Astrocyte (in vitro differentiated cells and primary cell): ENCODE measurements at regions not wholly inside any gene's neighbourhood (a gene's known extent, or its start where the extent isn't known, plus 50 kb on each side); places are given as distances from the start of the nearest gene placed in this dataset.

ENCODE experiments used
- DNase-seq: peaks from one replicate; pipeline ENCODE4 v3.0.0-alpha.2; 2010; ENCODE audit warnings: low read depth
- FAIRE-seq: peaks from 2 replicates; lab custom pipeline; 2011; peaks lifted over from hg19 to GRCh38; lab: Jason Lieb, UNC
- H2AFZ ChIP-seq: 2 replicates; pipeline ENCODE4 v1.6.0; 2012; ENCODE audit warnings: low read depth, low read length, inconsistent platforms
- H3K27ac ChIP-seq: 2 replicates; pipeline ENCODE4 v1.5.1; 2011; ENCODE audit warnings: low read depth, low read length, inconsistent platforms
- H3K27me3 ChIP-seq: 2 replicates; pipeline ENCODE4 v1.6.0; 2011; ENCODE audit warnings: low read length, inconsistent platforms; ENCODE audit not compliant: insufficient read depth
- H3K36me3 ChIP-seq: 2 replicates; pipeline ENCODE4 v1.5.1; 2011; ENCODE audit warnings: low read length, inconsistent platforms; ENCODE audit not compliant: insufficient read depth
- H3K4me1 ChIP-seq: 2 replicates; pipeline ENCODE4 v1.5.1; 2011; ENCODE audit warnings: low read length, inconsistent platforms; ENCODE audit not compliant: insufficient read depth
- H3K4me2 ChIP-seq: 2 replicates; pipeline ENCODE4 v1.6.0; 2012; ENCODE audit warnings: low read length, inconsistent platforms
- H3K4me3 ChIP-seq: 2 replicates; pipeline ENCODE4 v1.5.1; 2011; ENCODE audit warnings: low read depth, mild to moderate bottlenecking, low read length, inconsistent platforms; ENCODE audit not compliant: insufficient read depth
- H3K79me2 ChIP-seq: 2 replicates; pipeline ENCODE4 v1.6.0; 2012; ENCODE audit warnings: mild to moderate bottlenecking, low read length, inconsistent platforms; ENCODE audit not compliant: insufficient read depth
- H3K9ac ChIP-seq: 2 replicates; pipeline ENCODE4 v1.6.0; 2012; ENCODE audit warnings: mild to moderate bottlenecking, low read length, inconsistent platforms
- H3K9me3 ChIP-seq: 2 replicates; pipeline ENCODE4 v1.5.1; 2012; ENCODE audit warnings: low read depth, mild to moderate bottlenecking, low read length, inconsistent platforms; ENCODE audit not compliant: insufficient read depth
- H4K20me1 ChIP-seq: 2 replicates; pipeline ENCODE4 v1.6.0; 2012; ENCODE audit warnings: low read length, inconsistent platforms; ENCODE audit not compliant: insufficient read depth
- H3K27ac Mint-ChIP-seq: one replicate; pipeline ENCODE4 v1.8.0; 2021; ENCODE audit warnings: mild to moderate bottlenecking, mixed read lengths; ENCODE audit not compliant: unreplicated experiment
- H3K27me3 Mint-ChIP-seq: one replicate; pipeline ENCODE4 v1.8.0; 2021; ENCODE audit warnings: low read depth, mixed read lengths; ENCODE audit not compliant: unreplicated experiment
- H3K36me3 Mint-ChIP-seq: one replicate; pipeline ENCODE4 v1.8.0; 2021; ENCODE audit warnings: low read depth, mixed read lengths; ENCODE audit not compliant: unreplicated experiment
- H3K4me1 Mint-ChIP-seq: one replicate; pipeline ENCODE4 v1.8.0; 2021; ENCODE audit warnings: low read depth, mixed read lengths; ENCODE audit not compliant: unreplicated experiment
- H3K4me3 Mint-ChIP-seq: one replicate; pipeline ENCODE4 v1.8.0; 2021; ENCODE audit warnings: mild to moderate bottlenecking, moderate library complexity, mixed read lengths; ENCODE audit not compliant: unreplicated experiment
- H3K9me3 Mint-ChIP-seq: one replicate; pipeline ENCODE4 v1.8.0; 2021; ENCODE audit warnings: mild to moderate bottlenecking, mixed read lengths; ENCODE audit not compliant: unreplicated experiment
- EZH2 ChIP-seq: IDR thresholded peaks from 2 replicates; pipeline ENCODE4 v1.6.1; 2012; ENCODE audit warnings: mild to moderate bottlenecking, low read length, inconsistent platforms; ENCODE audit not compliant: insufficient read depth
- TF ChIP-seq, protein P1 (sequence below): IDR thresholded peaks from 2 replicates; pipeline ENCODE4 v1.5.1; 2011; ENCODE audit warnings: low read depth, mild to moderate bottlenecking, inconsistent platforms, low read length, moderate library complexity; ENCODE audit not compliant: insufficient read depth

DNA sequence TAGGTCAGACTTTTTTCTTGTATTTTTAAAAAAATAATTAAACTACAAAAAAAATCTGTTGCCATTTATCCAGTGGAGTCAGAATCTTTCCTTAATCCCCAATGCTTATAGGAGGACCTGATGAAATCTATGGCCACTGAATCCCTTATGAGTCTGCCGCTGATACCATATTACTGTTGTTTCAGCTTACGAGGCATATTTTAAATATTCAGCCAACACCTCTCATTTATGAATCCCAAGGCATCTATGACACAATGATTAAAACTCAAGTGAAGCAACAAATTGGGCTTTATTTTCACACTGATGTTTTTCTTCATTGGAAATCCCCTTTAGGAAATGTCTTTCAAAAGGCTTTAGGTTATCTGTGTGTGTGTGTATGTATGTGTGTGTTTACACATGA is 137.8 kb upstream of the PUDP start:
- Histone ChIP-seq H2AFZ (no peak overlapping the region), H3K4me3 (no peak overlapping the region), H3K4me2 (no peak overlapping the region), H3K27ac (no peak overlapping the region), H3K79me2 (no peaks in the 10 kb centered on the region), H3K4me1 (no peaks in the 10 kb centered on the region), H3K36me3 (no peaks in the 10 kb centered on the region), H3K9me3 (no peaks in the 10 kb centered on the region), H4K20me1 (no peaks in the 10 kb centered on the region), H3K27me3 (no peaks in the 10 kb centered on the region), H3K9ac (no peak overlapping the region)
- DNase-seq (no peak), FAIRE-seq (peak; percentile 52)
- no peak overlapping the region for H3K4me3 Mint-ChIP-seq
- no peak overlapping the region for H3K27ac Mint-ChIP-seq
- no peak for TF ChIP-seq EZH2
- TF ChIP-seq, protein P1, sequence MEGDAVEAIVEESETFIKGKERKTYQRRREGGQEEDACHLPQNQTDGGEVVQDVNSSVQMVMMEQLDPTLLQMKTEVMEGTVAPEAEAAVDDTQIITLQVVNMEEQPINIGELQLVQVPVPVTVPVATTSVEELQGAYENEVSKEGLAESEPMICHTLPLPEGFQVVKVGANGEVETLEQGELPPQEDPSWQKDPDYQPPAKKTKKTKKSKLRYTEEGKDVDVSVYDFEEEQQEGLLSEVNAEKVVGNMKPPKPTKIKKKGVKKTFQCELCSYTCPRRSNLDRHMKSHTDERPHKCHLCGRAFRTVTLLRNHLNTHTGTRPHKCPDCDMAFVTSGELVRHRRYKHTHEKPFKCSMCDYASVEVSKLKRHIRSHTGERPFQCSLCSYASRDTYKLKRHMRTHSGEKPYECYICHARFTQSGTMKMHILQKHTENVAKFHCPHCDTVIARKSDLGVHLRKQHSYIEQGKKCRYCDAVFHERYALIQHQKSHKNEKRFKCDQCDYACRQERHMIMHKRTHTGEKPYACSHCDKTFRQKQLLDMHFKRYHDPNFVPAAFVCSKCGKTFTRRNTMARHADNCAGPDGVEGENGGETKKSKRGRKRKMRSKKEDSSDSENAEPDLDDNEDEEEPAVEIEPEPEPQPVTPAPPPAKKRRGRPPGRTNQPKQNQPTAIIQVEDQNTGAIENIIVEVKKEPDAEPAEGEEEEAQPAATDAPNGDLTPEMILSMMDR: no peak
- no peaks in the 10 kb centered on the region for H3K27me3 Mint-ChIP-seq
- H3K4me1 Mint-ChIP-seq: no peaks in the 10 kb centered on the region
- H3K36me3 Mint-ChIP-seq: no peaks in the 10 kb centered on the region
- H3K9me3 Mint-ChIP-seq: no peaks in the 10 kb centered on the region

DNA sequence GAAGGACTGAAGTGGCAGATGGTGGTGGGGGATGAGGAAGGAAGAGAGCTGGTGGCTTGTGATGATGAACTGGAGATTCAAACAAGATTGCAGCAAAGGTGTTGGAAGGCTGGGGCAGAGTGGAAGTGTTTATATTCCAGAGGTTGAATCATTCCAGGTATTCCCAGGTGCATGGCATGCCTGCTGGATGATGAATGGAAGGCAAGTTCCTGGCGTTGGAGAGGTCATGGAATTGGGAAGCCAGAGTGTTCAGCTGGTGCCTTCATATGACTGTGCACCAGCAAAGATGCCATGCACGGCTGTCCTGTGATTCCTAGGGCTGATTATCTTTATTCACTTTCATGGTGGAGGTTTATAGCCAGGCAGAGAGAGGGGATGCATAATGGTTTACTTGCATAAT is 135.8 kb upstream of the PUDP start:
- Histone ChIP-seq H3K79me2 (no peaks in the 10 kb centered on the region), H3K36me3 (no peaks in the 10 kb centered on the region), H3K4me3 (no peak overlapping the region), H3K9me3 (no peaks in the 10 kb centered on the region), H3K9ac (no peak overlapping the region), H3K27ac (no peak overlapping the region), H2AFZ (no peak overlapping the region), H3K4me1 (no peaks in the 10 kb centered on the region), H3K27me3 (no peaks in the 10 kb centered on the region), H4K20me1 (no peaks in the 10 kb centered on the region), H3K4me2 (no peak overlapping the region)
- no peak for TF ChIP-seq EZH2
- TF ChIP-seq, protein P1: no peak
- Mint-ChIP-seq H3K4me3 (no peak overlapping the region), H3K27me3 (no peaks in the 10 kb centered on the region), H3K4me1 (no peaks in the 10 kb centered on the region), H3K27ac (no peak overlapping the region), H3K36me3 (no peaks in the 10 kb centered on the region), H3K9me3 (no peaks in the 10 kb centered on the region)
- DNase-seq (no peak), FAIRE-seq (no peak)

DNA sequence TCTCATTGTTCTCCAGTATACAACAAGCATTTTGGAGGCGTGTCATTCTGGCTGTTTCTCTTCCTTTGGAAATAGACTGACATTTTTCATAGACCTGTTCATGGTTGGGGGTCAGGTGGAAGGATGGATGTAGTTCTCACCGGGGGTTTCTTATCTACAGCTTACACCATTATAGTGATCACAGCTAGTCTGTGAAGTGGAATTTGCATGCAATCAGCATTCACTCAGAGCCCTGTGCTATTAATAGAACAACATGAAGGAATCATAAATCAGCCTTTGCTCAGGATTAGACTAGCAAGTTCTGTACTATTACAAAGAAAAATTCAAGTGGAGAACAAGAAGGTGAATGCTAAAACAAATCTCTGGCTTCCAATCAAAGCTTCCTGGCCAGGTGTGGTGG is 132.6 kb upstream of the PUDP start:
- H3K4me2 ChIP-seq: no peak overlapping the region
- DNase-seq (no peak), FAIRE-seq (no peak)
- H3K27me3 ChIP-seq: no peaks in the 10 kb centered on the region
- H3K4me1 ChIP-seq: no peaks in the 10 kb centered on the region
- no peaks in the 10 kb centered on the region for H3K36me3 Mint-ChIP-seq
- H3K79me2 ChIP-seq: no peaks in the 10 kb centered on the region
- no peaks in the 10 kb centered on the region for H3K9me3 Mint-ChIP-seq
- H4K20me1 ChIP-seq: no peaks in the 10 kb centered on the region
- no peak overlapping the region for H3K27ac Mint-ChIP-seq
- no peaks in the 10 kb centered on the region for H3K9me3 ChIP-seq
- H3K36me3 ChIP-seq: no peaks in the 10 kb centered on the region
- H3K27ac ChIP-seq: no peak overlapping the region
- no peaks in the 10 kb centered on the region for H3K27me3 Mint-ChIP-seq
- H3K4me3 Mint-ChIP-seq: no peak overlapping the region
- H2AFZ ChIP-seq: no peak overlapping the region
- TF ChIP-seq, protein P1: no peak
- H3K4me3 ChIP-seq: no peak overlapping the region
- H3K9ac ChIP-seq: no peak overlapping the region
- H3K4me1 Mint-ChIP-seq: no peaks in the 10 kb centered on the region
